ENCODE measurements at regions not wholly inside any gene's neighbourhood (a gene's known extent, or its start where the extent isn't known, plus 50 kb on each side); places are given as distances from the start of the nearest gene placed in this dataset.

- DNase-seq, result peak; percentile 47
Measured at GRCh38 chr16:66315210-66315825, 51.2 kb upstream of the CDH5 start.

- DNase-seq, result no peak
Measured at GRCh38 chr16:66311306-66311705, 55.2 kb upstream of the CDH5 start.

- no peak for DNase-seq
Measured at GRCh38 chr16:66309215-66309807, 57.2 kb upstream of the CDH5 start.

DNA sequence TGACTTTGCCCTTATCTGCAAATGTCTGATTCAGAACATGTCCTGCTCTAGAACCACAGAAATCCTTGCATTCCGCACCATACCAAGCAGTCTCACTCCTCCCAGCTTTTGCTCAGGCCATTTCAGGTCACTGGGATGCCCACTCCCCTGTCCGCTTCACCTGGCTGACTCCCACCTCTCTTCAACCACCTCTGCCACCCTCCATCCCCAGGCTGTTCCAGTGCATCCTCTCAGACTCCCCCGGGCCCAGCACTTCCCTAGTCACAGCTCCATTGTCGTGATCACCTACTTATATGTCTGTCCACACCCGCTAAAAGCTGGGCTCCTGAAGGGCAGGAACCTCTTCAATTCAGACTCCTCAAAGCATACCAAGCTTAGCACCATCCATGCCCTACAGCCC is 58.4 kb upstream of the CDH5 start:
- no peak for DNase-seq

DNA sequence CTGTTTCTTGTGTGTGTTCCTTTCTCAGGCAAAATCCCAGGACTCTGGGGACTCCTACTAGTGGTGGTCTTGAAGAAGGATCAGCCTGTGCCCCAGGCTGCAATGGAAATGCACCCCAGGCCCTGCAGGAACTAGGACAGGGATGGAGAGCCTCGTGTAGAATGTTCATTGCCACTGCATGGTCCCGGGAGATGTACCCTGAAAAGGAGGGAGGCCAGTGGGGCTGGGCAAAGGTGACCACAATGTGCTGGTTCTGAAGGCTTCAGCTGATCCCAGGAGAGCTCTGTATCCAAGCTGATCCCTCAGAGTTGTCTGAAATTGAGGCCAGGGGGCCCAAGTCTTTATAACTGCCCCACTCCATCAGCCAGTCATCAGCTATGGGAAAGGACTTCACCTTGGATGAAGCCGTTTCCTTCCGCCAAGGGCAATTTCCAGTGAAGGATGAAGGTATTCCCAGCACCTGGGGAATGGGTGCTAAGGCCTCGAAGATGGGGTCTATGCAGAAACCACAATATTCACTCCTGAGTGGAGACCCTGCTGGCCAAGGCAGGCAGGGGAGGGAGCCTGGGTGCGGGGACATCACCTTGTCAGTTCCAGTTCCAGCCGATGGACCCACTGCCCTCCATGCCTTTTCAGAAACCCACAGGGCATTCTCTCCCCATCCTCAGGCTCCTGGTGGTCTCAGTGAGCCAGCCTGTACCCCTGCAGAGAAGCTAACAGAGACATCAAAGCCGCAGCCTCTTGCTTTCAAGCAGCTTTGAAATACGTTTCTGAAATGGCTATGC is 59.9 kb upstream of the CDH5 start:
- DNase-seq, result no peak

DNA sequence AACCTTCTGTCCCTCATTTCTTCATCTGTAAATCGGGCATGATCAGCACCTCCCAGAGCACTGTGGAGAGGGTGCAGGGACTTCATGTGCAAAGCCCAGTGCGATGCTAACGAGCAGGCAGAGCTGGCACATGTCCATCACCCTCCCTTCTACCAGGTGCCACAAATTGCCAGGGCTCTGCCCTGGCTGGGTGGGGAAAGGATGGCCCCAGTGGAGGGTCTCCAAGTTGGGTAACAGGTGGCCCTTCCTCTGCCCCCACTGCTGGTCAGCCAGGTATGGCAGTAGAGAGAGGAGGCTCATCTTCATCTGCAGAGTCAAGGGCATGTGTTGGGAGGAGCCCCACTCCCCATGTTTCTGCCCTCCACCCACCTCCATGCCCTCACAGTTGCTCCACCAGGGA is 61.5 kb upstream of the CDH5 start:
- no peak for DNase-seq

DNA sequence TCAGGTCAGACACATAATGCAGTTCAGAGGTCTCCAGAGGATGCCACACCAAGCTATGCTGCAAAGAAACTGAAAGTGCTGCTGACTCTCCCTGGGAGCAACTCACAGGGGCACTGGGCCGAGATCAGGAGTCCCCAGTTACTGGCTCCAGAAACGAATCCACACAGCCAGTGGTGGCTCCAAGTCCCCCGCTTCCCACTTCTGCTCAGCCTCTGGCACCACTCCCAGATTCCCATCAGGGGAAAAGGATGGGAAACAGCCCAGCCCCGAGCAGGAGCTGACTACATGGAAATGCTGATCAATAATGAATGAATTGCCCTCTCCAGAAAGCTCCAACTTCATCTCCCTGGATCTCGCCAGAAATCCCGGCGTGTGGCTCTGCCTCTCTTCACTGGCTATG is 62.3 kb upstream of the CDH5 start:
- DNase-seq, result no peak

GRCh38 chr16:66300501-66300900 is 66.0 kb upstream of the CDH5 start:
- DNase-seq, result no peak

- DNase-seq, result no peak
Measured at GRCh38 chr16:66300037-66300436, 66.5 kb upstream of the CDH5 start.

DNA sequence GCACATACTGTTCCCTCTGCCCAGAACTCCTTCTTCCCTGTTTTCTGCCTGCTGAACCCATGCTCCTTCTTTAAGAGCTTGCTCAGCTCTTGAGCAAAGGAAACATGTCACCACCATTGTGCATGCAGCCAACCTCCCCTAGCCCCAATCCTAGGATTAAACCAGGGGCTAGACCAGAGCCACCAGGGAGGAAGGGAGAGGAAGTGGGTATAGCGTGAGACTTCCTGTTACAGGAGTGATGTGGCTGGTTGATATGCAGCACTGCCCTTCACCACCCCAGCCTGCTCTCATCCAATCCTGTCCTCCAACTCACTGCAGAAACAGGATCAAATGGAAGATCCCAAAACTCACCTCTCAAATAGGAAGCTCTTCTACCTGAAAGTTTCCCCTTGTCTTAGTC is 67.1 kb upstream of the CDH5 start:
- no peak for DNase-seq

- DNase-seq, result no peak
Measured at GRCh38 chr16:66298571-66299120, 67.8 kb upstream of the CDH5 start.

- DNase-seq, result no peak
Measured at GRCh38 chr16:66298006-66298405, 68.5 kb upstream of the CDH5 start.

GRCh38 chr16:66296591-66296990 is 69.9 kb upstream of the CDH5 start:
- no peak for DNase-seq

DNA sequence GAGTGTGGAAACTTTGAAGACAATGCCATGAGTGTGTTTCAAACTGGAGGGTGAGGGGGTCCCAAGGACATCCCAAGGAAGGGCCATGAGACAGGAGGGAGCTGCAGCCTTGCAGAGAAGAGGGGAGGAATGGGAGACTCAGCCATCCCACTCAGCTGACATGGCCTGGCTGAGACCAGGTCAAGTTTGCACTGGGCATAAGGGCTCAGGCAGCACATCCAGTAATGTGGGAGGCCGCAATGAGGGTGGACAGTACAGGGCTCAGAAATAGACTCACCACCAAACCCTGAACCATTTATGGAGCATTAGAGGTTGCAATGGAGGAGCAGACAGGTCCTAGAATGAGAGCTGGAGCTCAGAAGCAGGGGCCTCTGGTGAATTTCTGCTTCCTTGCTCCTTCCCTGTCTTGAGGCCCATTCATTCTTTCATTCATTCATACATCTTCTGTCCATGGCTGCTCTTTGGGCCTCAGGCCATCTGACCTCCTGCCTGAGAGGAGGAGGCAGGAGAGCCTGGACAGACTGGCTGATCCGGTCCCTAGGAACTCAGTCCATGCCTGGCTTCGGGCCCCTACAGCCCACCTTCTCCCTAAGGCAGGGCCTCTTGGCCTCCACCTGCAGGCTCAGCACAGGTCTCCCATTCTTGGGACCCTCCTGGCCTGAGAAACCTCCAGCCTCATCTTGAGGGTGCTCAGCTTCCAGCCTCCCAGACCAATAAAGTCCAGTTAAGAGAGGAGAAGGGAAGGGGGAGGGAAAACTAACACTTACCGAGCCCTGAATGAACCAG is 70.5 kb upstream of the CDH5 start:
- DNase-seq, result no peak

DNA sequence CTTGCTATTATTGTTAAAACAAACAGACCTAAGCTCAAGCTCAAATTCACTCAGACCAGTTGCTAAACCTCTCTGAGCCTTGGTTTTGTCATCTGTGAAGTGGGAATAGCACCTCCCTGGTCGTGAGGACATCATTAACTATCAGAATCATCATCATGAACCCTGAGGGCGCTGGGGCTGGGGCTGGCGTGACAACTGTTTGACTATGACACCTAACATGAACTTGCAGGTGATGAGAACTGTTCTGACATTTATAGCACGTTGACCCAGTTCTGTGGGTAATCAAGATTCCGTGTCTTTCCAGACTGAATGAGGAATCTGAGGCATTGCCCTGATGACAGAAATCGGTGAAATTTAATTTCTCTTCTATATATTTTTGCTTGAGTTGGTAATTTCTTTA is 71.3 kb upstream of the CDH5 start:
- DNase-seq, result no peak

GRCh38 chr16:66294507-66294906 is 72.0 kb upstream of the CDH5 start:
- DNase-seq, result no peak

- DNase-seq, result no peak
Measured at GRCh38 chr16:66293932-66294331, 72.6 kb upstream of the CDH5 start.

DNA sequence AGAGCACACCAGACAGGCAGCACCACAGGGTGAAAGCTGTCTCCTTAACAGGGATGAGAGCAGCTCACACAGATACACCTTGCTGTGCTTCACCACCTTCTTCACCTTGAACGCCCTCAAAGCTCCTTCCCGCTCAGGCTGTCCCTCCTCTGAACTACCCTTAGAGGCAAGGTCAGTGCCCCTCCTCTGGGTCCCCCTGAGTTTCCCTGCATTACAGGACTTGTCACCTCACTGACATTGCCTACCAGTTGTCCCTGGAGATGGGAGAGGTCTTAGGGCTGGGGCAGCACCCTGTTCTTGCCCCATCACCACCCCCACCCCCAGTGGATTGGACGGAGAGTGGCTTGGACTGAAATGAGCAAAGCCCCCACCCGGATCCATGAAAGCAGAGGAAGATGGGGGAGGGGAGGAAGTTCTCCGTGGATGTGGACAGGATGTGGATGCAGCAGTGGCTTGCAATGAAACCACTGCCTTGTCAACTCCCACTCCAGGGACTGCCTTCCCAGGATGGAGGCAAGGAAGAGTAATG is 73.2 kb upstream of the CDH5 start:
- DNase-seq, result no peak

DNA sequence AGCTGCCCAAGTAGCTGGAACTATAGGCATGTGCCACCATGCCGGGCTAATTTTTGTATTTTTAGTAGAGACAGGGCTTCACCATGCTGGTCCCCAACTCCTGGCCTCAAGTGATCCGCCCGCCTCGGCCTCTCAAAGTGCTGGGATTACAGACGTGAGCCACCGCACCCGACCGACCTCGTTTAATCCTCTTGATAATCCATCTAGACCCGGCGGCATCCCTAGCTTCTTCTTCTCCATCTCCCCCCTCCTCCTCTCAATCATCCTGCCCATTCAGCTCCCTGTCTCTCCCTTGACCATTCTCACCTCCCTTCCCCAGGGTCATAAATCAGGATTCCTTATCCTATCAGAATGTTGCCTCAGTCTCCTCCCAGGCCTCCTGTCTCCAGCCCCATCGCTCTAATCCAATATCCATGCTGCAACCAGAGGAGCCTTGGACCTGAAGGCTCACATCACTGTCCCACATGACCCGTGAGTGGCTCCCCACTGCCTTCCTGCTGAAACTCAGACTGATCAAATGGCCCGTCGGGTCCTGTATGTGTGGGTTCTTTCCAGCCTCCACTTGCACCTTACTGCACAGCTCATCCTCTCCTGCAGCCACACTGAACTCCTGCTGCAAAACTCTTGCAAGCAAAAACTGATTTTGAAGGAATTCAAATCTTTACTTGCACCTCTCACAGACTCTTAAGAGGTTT is 74.1 kb upstream of the CDH5 start:
- DNase-seq, result no peak

DNA sequence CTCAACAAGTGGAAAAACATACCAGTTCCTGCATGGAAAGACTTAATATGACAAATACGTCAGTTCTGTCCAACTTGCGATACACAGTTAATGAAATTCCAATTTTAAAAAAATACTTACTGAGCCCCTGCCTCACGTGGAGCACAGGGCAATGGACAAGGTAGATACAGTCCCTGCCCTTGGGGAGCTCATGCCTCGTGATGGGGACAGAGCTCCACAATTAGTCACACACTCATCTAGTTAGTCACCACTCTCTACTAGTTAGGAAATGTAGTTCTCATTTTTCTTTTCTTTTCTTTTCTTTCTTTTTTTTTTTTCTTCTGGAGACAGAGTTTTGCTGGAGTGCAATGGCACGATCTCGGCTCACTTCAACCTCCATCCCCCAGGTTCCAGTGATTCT is 74.7 kb upstream of the CDH5 start:
- no peak for DNase-seq

DNA sequence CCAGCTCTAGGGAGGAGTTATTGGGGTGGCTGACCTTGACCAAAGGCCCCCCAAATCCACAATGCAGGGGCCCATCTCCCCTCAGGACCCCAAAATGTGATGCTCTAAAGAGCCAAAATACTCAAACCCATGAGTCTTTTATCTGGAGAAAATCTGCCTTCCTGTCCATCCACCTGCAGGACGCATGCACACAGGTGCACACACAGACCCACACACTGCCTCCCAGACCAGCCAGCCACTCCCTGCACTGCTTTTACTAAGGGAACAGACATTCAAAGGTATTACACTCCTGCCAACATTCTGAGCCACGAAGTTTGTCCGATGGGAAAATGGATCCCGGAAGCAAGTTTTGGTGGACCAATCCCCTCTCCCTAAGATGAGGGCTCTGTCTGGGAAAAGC is 76.1 kb upstream of the CDH5 start:
- no peak for DNase-seq

GRCh38 chr16:66289986-66290385 is 76.5 kb upstream of the CDH5 start:
- DNase-seq, result no peak
